GM19372 (cell line): ENCODE measurements at regions not wholly inside any gene's neighbourhood (a gene's known extent, or its start where the extent isn't known, plus 50 kb on each side); places are given as distances from the start of the nearest gene placed in this dataset.
"Not testable (repeated sequence)": the region's sequence is repeated elsewhere in the genome, so short reads cannot be mapped to it uniquely, and the experiment has no call there.

Experiments
- ATAC-seq: cut with Tn5 transposase; IDR thresholded peaks from one replicate; pipeline ENCODE4 v1.9.1; 2021; ENCODE audit warnings: mild to moderate bottlenecking, low read depth, moderate library complexity; ENCODE audit not compliant: unreplicated experiment

- ATAC-seq, result peak; percentile 73
These were observed 2308.8 kb upstream of the ACO1 start for GRCh38 chr9:30075451-30076199.

DNA sequence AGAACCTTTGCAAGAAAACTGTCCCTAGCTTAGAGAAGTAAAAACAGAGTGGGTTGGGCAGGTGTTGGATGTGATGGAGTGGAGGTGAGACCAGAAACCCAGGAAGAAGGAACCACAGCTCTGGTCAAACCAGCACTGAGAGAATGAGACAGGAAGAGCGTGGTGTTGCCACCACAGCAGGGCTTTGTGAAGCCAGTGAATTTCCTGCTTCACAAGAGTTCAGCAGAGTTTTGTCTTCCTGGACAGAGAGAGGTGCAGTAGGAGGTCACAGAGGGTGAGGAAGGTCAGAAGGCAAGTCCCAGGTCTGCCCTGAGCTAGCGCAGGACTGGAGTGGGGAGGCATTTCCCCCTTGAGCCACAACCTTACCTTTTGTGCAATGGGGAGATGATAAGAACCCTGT is 2306.2 kb upstream of the ACO1 start:
- ATAC-seq, result no peak

GRCh38 chr9:30089428-30089827 is 2295.0 kb upstream of the ACO1 start:
- no peak for ATAC-seq

DNA sequence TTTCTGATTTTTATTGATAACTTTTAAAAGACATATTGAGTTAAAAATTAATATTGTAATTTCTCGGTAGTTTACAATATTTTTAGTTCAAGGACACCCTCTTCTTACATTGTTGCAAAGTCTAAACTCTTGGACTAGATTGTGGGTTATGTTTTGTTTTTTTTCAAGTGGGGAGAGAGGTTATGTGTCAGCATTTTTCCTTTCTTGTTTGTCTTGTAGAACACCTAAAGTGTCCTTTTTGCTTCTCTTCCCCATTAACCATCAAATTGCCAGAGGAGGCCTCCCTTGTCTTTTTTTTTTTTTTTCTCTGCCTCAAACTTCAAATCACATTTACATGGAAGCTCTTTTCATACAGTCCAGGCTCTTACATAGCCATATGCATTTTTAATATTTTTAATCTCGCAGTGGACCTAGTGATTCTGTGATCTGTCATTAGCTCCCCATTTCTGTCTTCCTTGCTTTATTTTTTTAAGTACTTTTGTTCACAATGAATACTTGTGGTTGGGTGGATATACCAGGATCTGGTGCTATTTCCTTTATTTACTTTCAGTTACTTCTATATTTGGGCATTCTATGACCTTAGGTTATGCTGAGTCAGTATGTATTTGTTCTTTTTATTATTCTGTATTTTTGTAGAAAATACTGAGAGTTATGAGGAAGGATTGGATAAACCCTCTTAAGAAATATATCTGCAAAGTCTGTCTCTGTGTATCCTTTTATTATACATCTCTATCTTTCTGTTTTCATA is 2280.6 kb upstream of the ACO1 start:
- no peak for ATAC-seq

- not testable (repeated sequence) for ATAC-seq
These were observed 2277.3 kb upstream of the ACO1 start for GRCh38 chr9:30107134-30107533.

DNA sequence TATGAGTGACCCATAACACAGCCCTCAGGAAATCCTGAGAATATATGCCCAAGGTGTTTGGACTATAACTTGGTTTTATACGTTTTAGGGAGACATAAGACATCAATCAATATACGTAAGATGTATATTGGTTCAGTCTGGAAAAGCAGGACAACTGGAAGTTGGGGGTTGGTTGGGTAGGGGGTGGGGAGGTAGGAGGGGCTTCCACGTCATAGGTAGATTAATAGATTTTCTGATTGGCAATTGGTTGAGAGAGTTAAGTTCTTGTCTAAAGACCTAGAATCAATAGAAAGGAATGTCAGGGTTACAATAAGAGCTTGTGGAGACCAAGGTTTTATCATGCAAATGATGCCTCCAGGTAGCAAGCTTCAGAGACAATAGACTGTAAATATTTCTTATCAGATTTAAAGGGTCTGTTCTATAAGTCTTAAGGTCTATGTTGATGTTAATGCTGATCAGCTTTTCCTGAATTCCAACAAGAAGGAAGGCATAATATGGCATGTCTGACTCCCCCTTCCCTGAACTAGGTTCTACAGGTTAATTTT is 2267.7 kb upstream of the ACO1 start:
- no peak for ATAC-seq

DNA sequence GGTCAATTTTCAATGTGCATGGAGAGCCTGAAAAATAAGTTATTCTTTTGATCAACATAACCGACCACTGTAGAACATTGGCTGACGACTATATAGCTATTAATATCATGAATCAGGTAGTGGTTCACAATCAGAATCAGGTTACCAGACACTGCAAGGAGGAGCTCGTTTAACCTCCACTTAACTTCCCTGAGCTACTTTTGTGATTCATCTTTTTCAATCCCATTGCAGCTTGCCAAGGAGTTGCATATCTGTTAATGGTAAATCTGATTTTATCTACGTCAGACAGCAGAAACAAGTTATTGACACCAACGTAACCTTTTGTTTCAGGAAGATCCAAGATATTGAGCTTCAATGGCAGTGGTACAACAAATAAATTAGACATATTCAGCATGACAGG is 2263.8 kb upstream of the ACO1 start:
- ATAC-seq, result no peak

GRCh38 chr9:30121611-30122010 is 2262.8 kb upstream of the ACO1 start:
- no peak for ATAC-seq

GRCh38 chr9:30125881-30126280 is 2258.6 kb upstream of the ACO1 start:
- no peak for ATAC-seq

DNA sequence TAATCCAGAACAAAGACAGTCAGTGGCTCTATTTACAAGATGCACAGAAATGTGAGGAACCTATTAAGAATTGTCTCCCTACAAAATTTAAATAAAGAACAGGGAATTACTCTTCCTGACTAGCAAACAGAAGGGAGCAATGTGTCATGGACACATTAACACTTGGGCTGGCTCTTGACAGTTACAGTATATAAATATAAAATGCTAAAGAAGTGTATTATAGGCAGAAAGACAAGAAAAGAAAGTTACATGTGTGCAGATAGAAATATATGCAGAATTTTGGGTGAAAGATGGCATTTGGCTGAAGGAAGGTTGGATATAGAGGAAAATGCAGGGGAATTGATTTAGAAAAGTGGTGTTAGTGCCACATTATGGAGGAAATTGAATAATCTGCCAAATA is 2257.1 kb upstream of the ACO1 start:
- no peak for ATAC-seq

DNA sequence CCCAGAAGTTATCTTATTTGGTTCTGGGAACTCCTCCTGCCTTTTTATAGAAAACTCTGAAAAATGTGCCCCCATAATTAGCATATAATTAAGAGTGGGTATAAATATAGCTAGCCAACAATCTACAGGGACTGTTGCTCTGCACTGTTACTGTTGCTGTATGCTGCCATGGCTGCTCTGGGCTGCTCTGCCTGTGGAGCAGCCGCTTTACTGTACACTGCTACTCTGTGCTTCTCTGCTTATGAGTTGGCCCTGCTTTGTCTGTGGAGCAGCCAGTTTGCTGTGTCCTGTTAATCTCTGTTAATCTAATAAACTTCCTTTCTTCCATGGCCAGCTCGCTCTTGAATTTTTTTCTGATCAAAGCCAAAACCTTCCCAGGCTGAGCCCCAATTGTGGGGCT is 2244.0 kb upstream of the ACO1 start:
- ATAC-seq, result no peak

DNA sequence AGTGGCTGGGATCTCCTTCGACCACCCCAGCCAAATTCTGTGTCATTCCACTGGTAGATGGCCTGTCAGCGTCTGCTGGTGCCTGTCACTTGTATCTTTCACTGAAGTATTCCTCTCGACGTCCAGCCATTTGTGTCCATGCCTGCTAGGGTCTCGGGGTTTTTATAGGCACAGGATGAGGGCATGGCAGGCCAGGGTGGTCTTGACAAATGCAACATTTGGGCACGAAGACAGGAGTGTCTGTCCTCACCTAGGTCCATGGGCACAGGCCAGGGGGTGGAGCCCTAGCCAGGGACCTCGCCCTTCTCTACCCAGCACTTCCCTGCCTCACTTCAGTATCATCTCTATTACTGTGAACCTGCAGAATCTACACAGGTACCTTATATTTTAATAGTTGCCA is 2223.9 kb upstream of the ACO1 start:
- ATAC-seq, result no peak

DNA sequence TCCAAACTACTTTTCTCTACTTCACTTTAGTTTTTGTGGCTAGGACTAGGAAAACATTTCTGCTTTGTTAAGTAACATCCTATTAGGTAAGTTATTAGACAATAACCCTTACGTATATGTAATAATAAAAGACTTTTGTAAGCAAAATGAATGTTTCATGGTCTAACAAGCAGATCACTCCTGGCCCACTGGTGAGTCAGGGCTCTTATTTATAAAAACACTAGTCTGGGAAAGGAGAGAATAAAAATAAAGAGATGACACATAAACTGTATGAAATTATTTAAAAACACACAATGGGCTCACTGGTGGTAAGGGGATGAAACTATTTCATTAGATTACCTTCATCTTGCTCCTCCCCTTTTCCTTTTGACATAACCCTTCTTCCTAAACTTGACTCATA is 2212.2 kb upstream of the ACO1 start:
- no peak for ATAC-seq

DNA sequence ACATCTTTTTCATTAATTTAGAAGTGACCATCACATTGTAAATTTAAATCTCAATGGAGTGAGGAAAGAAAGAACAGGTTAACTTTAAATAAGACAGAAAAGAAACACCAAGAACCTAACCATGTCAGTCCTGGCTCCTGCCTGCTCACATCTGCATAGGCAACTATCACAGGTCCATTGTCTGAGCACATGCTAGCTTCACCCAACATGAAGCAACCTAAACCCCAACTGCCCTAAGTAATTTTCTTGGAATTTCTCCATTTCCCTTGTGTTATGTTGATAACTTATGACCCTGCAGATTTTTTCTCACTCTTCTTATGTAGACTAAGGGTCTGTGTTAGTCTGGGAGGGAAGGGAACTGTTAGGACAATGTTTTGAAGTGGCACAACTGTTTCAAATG is 2205.8 kb upstream of the ACO1 start:
- ATAC-seq, result no peak

DNA sequence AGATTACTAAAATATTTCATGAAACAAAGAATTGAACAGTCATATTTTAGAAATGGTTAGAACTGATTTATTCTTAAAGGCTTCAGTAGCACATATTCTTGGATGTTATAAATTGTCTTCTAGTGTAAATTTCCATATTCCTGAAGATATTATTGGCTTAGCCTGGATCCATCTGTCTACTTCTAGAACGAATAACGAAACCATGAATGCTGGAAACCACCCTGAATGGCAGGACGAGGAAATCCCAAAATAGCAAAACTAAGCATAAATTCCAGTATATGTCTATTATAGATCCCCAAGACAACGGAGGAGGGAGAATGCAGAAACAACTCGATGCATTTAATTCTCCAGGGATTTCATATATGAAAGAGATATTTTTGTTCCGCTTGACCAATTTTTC is 2191.0 kb upstream of the ACO1 start:
- ATAC-seq, result no peak

DNA sequence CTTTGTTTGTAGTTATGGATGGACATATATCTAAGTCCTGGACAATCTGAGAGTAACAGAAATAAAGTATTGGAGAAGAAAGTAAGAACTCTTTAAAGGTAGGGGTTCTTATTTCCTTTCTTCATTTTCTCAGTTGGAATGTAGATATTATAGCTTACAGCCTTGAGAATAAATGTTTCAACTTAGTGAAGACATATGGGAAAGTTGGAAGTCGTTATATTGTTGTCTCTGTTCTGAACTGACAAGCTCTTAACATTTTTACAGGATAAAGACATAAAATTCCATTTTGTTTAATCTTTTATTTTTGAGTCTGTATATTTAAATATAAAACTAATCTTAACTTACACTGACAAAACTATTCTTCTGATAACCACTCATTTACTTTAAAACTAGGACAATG is 2187.5 kb upstream of the ACO1 start:
- ATAC-seq, result no peak

DNA sequence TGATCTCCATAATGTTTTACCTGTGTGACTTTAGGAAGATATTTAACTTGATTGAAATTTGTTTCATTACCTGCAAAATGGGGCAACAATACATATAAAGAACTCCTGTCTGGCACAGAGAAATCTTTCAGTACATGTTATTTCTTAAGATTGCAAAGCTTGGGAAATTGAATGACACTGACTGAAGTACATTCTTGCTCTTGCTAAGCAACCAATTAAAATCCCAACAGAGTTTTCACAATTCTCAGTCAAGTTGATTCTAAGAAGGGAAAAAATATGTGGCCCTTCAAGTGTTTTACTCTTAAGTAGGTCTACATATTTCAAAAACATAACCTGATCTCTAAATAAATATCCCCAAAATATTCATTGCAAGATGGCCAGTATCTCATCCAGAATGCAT is 2187.0 kb upstream of the ACO1 start:
- ATAC-seq, result no peak

DNA sequence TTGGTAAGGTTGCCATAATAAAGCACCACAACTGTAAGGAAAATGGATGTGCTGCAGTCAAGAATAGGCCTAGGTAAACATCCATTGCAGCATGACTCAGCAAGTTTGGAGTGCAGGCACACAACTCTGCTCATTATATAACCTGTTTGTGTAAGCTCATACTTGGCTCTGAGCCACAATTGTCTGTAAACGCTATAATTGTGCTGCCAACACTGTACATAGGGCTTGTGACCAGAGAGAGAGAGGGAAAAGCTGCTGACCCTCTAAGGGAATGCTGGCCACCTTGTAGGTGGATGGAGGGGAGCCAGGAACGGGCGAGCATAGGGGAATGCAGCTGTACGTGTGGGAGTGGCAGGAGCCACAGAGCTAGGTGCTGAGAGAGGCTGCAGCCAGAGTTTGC is 2186.5 kb upstream of the ACO1 start:
- ATAC-seq, result no peak

DNA sequence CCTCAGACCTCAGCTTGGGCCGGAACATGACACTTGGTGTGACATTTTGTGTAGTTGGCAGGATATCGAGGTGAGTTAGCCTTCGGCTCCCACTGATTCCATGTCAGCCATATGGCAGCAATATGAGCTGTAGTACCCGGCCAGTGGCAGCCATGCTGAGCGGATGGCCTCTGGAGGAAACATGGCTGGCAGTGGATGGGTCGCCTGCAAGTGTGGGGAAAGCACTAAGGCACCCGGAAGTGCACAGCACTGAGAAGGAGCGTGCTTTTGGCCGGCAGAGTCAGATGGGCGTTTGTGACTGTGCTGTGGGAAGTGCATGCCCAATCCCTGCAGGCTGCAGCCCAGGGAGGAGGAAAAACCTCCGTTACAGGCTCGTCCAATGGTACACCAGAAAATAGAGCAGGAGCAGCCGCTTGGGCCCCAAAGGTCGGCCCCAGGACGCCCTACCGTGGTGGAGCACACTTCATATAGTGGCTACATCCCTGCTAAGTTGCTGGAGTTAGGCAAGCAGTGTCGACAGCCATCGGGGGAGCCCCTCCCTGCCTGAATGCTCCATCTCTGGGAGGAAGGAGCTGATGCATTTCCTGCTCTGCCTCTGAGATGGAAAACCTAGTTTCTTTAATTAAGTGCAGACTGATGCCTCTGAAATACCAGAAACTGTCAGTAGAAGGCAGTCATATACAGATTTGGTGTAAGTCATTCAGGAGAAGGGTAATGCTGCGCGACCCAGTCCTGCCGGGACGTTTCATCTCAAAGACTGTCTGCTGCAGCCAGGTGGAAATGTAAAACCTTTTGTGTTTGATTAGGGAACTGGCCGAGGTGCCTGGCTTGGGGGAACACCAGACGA is 2185.8 kb upstream of the ACO1 start:
- no peak for ATAC-seq

DNA sequence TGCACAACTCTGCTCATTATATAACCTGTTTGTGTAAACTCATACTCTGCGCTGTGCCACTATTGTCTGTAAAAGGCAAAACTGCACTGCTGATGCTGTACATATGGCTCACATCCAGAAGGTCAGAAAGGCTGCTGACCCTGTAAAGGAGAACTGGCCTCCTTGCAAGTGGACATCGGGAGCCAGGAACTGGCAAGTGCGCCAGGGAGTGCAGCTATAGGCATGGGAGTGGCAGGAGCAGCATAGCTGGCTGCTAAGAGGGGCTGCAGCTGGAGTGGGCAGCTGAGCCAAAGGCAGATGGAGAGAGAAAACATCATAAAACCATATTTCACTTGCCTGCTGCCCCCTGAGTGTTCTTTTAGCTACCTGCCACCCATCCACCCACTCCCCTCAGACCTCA is 2183.4 kb upstream of the ACO1 start:
- ATAC-seq, result no peak

DNA sequence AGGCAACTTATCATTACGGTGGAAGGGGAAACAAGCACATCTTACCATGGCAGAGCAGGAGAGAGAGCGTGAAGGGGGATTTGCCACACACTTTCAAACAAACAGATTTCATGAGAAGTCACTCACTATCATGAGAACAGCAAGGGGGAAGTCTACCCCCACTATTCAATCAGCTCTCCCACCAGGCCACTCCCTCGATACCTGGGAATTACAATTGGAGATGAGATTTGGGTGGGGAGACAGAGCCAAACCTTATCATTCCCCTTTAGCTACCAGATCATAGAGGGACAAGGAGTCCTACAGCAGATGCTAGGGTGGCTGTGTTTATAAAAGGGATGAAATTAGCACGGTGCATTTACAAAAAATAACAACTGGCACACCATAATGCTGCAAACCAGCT is 2149.4 kb upstream of the ACO1 start:
- ATAC-seq, result no peak
